ENCODE measurements at regions not wholly inside any gene's neighbourhood (a gene's known extent, or its start where the extent isn't known, plus 50 kb on each side); places are given as distances from the start of the nearest gene placed in this dataset.

DNA sequence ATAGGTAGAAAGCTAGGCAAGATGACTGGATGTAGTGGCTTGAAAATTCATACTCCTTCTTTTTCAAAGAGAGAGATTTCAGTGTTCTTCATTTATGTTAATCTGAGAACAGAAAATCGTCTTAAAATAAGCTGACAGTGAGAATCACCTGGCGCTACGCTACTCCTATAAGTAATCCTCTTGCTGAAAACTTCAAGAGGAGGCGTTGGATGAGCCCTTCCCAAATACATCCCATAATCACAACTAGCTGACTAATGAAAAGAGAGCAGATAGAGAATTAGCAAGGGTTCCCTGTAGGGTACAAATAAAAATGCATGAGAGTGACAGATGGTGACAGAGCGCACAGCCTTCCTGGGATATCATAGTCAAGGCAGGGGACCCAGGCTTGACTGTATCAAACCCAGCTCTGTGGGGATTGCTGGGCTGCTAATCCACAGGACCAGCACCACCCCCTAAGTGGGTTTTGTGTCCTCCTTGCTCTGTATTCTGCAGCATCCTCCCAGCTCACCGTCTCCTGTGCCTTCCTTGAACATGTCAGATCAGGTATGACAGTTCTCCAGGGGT is 280.2 kb downstream of the SP3 start:
- no peaks in the 10 kb centered on the region for H3K9me3 ChIP-seq (ENCODE audit: low read length)
- no peak for DNase-seq
- H3F3A ChIP-seq (ENCODE audit: low read length, unreplicated experiment), result no peaks in the 10 kb centered on the region
- no peaks in the 10 kb centered on the region for H3K79me2 ChIP-seq (ENCODE audit: low read length)
- H3K27ac ChIP-seq (ENCODE audit: low read length), result no peak overlapping the region
- TF ChIP-seq EZH2phosphoT487 (IDR thresholded peaks at IDR 0.05; ENCODE audit: borderline replicate concordance, low read length) (no peak), EZH2 (IDR thresholded peaks at IDR 0.05; ENCODE audit: low read length, unreplicated experiment) (no peak)
- TF ChIP-seq, protein P1, sequence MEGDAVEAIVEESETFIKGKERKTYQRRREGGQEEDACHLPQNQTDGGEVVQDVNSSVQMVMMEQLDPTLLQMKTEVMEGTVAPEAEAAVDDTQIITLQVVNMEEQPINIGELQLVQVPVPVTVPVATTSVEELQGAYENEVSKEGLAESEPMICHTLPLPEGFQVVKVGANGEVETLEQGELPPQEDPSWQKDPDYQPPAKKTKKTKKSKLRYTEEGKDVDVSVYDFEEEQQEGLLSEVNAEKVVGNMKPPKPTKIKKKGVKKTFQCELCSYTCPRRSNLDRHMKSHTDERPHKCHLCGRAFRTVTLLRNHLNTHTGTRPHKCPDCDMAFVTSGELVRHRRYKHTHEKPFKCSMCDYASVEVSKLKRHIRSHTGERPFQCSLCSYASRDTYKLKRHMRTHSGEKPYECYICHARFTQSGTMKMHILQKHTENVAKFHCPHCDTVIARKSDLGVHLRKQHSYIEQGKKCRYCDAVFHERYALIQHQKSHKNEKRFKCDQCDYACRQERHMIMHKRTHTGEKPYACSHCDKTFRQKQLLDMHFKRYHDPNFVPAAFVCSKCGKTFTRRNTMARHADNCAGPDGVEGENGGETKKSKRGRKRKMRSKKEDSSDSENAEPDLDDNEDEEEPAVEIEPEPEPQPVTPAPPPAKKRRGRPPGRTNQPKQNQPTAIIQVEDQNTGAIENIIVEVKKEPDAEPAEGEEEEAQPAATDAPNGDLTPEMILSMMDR (conservative IDR thresholded peaks at IDR 0.05; ENCODE audit: low read depth, low read length), result no peak
- no peak overlapping the region for H3K4me3 ChIP-seq (ENCODE audit: low read length)
- no peak overlapping the region for H3K9ac ChIP-seq (ENCODE audit: low read length)
- intact Hi-C loops (cut with micrococcal nuclease), result no loop called here
- no peaks in the 10 kb centered on the region for H4K20me1 ChIP-seq (ENCODE audit: low read length)
- ChIA-PET CTCF (no interaction called here), POLR2A (ENCODE audit: unreplicated experiment) (no interaction called here)
- H3K9me2 ChIP-seq (replicated peaks; ENCODE audit: low read length), result no peaks in the 10 kb centered on the region
- H3K4me2 ChIP-seq (ENCODE audit: low read length), result no peak overlapping the region
- no peak for ATAC-seq
- no peaks in the 10 kb centered on the region for H3K27me3 ChIP-seq (ENCODE audit: low read length)
- no peak overlapping the region for H2AFZ ChIP-seq (ENCODE audit: low read length)
- BruUV-seq (replicated peaks), result no TSS peak
- peaks cover 19% of the 10 kb centered on the region for H3K4me1 ChIP-seq (ENCODE audit: insufficient read depth, low read length)
- no peaks in the 10 kb centered on the region for H3K36me3 ChIP-seq (ENCODE audit: low read depth, low read length)

DNA sequence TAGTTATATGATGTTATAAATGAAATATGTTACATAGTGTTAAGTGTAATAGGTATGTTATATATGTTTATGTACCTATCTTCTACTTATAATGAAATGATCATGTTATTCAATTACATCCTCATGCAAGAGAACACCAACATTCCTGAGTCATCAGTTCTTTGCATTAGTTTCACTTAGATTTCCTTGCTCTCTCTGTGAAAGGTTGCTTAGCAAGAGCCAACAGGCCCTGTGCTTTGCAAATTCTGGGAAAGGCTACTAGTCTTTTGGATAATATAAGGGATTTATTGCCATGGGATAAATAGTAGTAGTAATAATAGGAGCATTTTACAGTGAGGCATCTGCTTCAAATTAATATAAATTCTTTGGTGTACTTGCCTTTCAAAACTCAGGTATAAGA is 274.8 kb downstream of the SP3 start:
- H3K9me2 ChIP-seq (replicated peaks; ENCODE audit: low read length), result no peaks in the 10 kb centered on the region
- no peaks in the 10 kb centered on the region for H4K20me1 ChIP-seq (ENCODE audit: low read length)
- intact Hi-C loops (cut with micrococcal nuclease), result no loop called here
- H3K79me2 ChIP-seq (ENCODE audit: low read length), result no peaks in the 10 kb centered on the region
- H3K27me3 ChIP-seq (ENCODE audit: low read length), result no peaks in the 10 kb centered on the region
- no peak overlapping the region for H3K9ac ChIP-seq (ENCODE audit: low read length)
- no peak overlapping the region for H2AFZ ChIP-seq (ENCODE audit: low read length)
- H3K4me1 ChIP-seq (ENCODE audit: insufficient read depth, low read length), result no peaks in the 10 kb centered on the region
- no peaks in the 10 kb centered on the region for H3F3A ChIP-seq (ENCODE audit: low read length, unreplicated experiment)
- POLR2A ChIA-PET (ENCODE audit: unreplicated experiment), result no interaction called here
- ATAC-seq (no peak), DNase-seq (no peak)
- BruUV-seq (replicated peaks), result no TSS peak
- no peak overlapping the region for H3K4me3 ChIP-seq (ENCODE audit: low read length)
- H3K27ac ChIP-seq (ENCODE audit: low read length), result no peak overlapping the region
- H3K4me2 ChIP-seq (ENCODE audit: low read length), result no peak overlapping the region
- no peaks in the 10 kb centered on the region for H3K36me3 ChIP-seq (ENCODE audit: low read depth, low read length)
- no peak for TF ChIP-seq EZH2 (IDR thresholded peaks at IDR 0.05; ENCODE audit: low read length, unreplicated experiment)
- TF ChIP-seq, protein P1 (conservative IDR thresholded peaks at IDR 0.05; ENCODE audit: low read depth, low read length), result no peak
- TF ChIP-seq EZH2phosphoT487 (IDR thresholded peaks at IDR 0.05; ENCODE audit: borderline replicate concordance, low read length), result no peak
- CTCF ChIA-PET, result no interaction called here
- no peaks in the 10 kb centered on the region for H3K9me3 ChIP-seq (ENCODE audit: low read length)

DNA sequence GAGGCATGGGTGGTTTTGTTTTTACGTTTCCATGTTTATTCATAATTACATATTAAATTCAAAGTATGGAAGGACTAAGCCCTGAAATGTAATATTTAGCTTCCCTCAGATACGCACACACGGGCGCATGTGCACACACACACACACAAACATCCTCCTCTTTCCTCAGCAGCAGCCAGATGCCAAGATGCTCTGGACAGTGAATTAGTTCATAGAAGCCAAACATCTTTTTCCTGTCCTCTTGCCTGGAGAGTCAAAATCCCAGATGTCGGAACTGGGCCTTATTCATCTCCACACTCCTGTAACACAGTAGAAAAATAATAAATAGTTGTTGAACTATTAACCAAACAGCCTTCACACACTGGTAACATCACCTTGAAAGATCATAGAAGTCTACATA is 273.1 kb downstream of the SP3 start:
- no peak overlapping the region for H3K4me3 ChIP-seq (ENCODE audit: low read length)
- BruUV-seq (replicated peaks), result no TSS peak
- POLR2A ChIA-PET (ENCODE audit: unreplicated experiment), result no interaction called here
- no peak overlapping the region for H3K27ac ChIP-seq (ENCODE audit: low read length)
- H3F3A ChIP-seq (ENCODE audit: low read length, unreplicated experiment), result no peaks in the 10 kb centered on the region
- no peak overlapping the region for H2AFZ ChIP-seq (ENCODE audit: low read length)
- H3K36me3 ChIP-seq (ENCODE audit: low read depth, low read length), result no peaks in the 10 kb centered on the region
- H3K9me2 ChIP-seq (replicated peaks; ENCODE audit: low read length), result no peaks in the 10 kb centered on the region
- CTCF ChIA-PET, result no interaction called here
- no peak for DNase-seq
- H3K79me2 ChIP-seq (ENCODE audit: low read length), result no peaks in the 10 kb centered on the region
- no peak for TF ChIP-seq EZH2 (IDR thresholded peaks at IDR 0.05; ENCODE audit: low read length, unreplicated experiment)
- TF ChIP-seq, protein P1 (conservative IDR thresholded peaks at IDR 0.05; ENCODE audit: low read depth, low read length), result no peak
- TF ChIP-seq EZH2phosphoT487 (IDR thresholded peaks at IDR 0.05; ENCODE audit: borderline replicate concordance, low read length), result no peak
- H3K4me1 ChIP-seq (ENCODE audit: insufficient read depth, low read length), result no peaks in the 10 kb centered on the region
- H4K20me1 ChIP-seq (ENCODE audit: low read length), result no peaks in the 10 kb centered on the region
- intact Hi-C loops (cut with micrococcal nuclease), result no loop called here
- H3K9me3 ChIP-seq (ENCODE audit: low read length), result no peaks in the 10 kb centered on the region
- no peak for ATAC-seq
- no peak overlapping the region for H3K4me2 ChIP-seq (ENCODE audit: low read length)
- H3K27me3 ChIP-seq (ENCODE audit: low read length), result no peaks in the 10 kb centered on the region
- H3K9ac ChIP-seq (ENCODE audit: low read length), result no peak overlapping the region

Measured in PC-3 (cell line).